ENCODE measurements at regions not wholly inside any gene's neighbourhood (a gene's known extent, or its start where the extent isn't known, plus 50 kb on each side); places are given as distances from the start of the nearest gene placed in this dataset.

GRCh38 chr13:63206461-63206860 is 1790.8 kb upstream of the PCDH20 start:
- FAIRE-seq = no peak
- no peak for DNase-seq (ENCODE audit: insufficient read length, low spot score)
- TF ChIP-seq CTCF (IDR thresholded peaks at IDR 0.05; ENCODE audit: insufficient read depth, missing control alignments) = no peak

- FAIRE-seq = no peak
- no peak for DNase-seq (ENCODE audit: insufficient read length, low spot score)
- no peak for TF ChIP-seq CTCF (IDR thresholded peaks at IDR 0.05; ENCODE audit: insufficient read depth, missing control alignments)
Observed at GRCh38 chr13:63201493-63201892, 1785.8 kb upstream of the PCDH20 start.

- no peak for FAIRE-seq
- TF ChIP-seq CTCF (IDR thresholded peaks at IDR 0.05; ENCODE audit: insufficient read depth, missing control alignments) = no peak
- DNase-seq (ENCODE audit: insufficient read length, low spot score) = no peak
Observed at GRCh38 chr13:63199508-63199907, 1783.9 kb upstream of the PCDH20 start.

GRCh38 chr13:63198071-63198470 is 1782.4 kb upstream of the PCDH20 start:
- FAIRE-seq = no peak

GRCh38 chr13:63195726-63196125 is 1780.1 kb upstream of the PCDH20 start:
- no peak for TF ChIP-seq CTCF (IDR thresholded peaks at IDR 0.05; ENCODE audit: insufficient read depth, missing control alignments)
- no peak for DNase-seq (ENCODE audit: insufficient read length, low spot score)
- no peak for FAIRE-seq

More at GRCh38 chr13:63198071-63198470, 1782.4 kb upstream of the PCDH20 start:
- TF ChIP-seq CTCF (IDR thresholded peaks at IDR 0.05; ENCODE audit: insufficient read depth, missing control alignments) = no peak
- no peak for DNase-seq (ENCODE audit: insufficient read length, low spot score)

- DNase-seq (ENCODE audit: insufficient read length, low spot score) (no peak), FAIRE-seq (no peak)
- TF ChIP-seq CTCF (IDR thresholded peaks at IDR 0.05; ENCODE audit: insufficient read depth, missing control alignments) = no peak
Observed at GRCh38 chr13:63190742-63191141, 1775.1 kb upstream of the PCDH20 start.

- FAIRE-seq (no peak), DNase-seq (ENCODE audit: insufficient read length, low spot score) (no peak)
Observed at GRCh38 chr13:63190219-63190618, 1774.6 kb upstream of the PCDH20 start.

More at GRCh38 chr13:63190219-63190618, 1774.6 kb upstream of the PCDH20 start:
- no peak for TF ChIP-seq CTCF (IDR thresholded peaks at IDR 0.05; ENCODE audit: insufficient read depth, missing control alignments)
